ENCODE measurements at regions not wholly inside any gene's neighbourhood (a gene's known extent, or its start where the extent isn't known, plus 50 kb on each side); places are given as distances from the start of the nearest gene placed in this dataset.

GRCh38 chr9:99592834-99593574 lies 228.7 kb upstream of the NR4A3 start:
- TF ChIP-seq POLR2AphosphoS5 (IDR thresholded peaks at IDR 0.05) (no peak), CTCF (IDR thresholded peaks at IDR 0.05) (no peak), EP300 (IDR thresholded peaks at IDR 0.05) (no peak)

Measured in upper lobe of left lung (tissue), 4 donors.